K562 (cell line): ENCODE measurements at regions not wholly inside any gene's neighbourhood (a gene's known extent, or its start where the extent isn't known, plus 50 kb on each side); places are given as distances from the start of the nearest gene placed in this dataset.

Experiments used
- ATAC-seq: fragments of 200-7000 bp; cut with Tn5 transposase; 3 replicates; pipeline ENCODE4 v1.9.1; 2020; ENCODE audit warnings: moderate library complexity
- BruUV-seq: library from RNA; stranded (reverse); fragments of 400-500 nt; replicated peaks from 2 replicates; lab custom pipeline; 2021; lab: Mats Ljungman, UMichigan
- CTCF ChIA-PET: fragments of 300-600 bp; formaldehyde crosslinking; extraction: SDS; loops from one replicate; lab custom pipeline; 2021; ENCODE audit warnings: low intra/inter-chr PET ratio; lab: Yijun Ruan, JAX
- POLR2A ChIA-PET: fragments of 300-600, 350-650 bp; sonication (Branson Sonifier 250); formaldehyde crosslinking; extraction: SDS; loops from one replicate; lab custom pipeline; 2021; ENCODE audit warnings: antibody characterized with exemption, inconsistent platforms; lab: Yijun Ruan, JAX
- DNase-seq, 4 experiments: peaks; one replicate each; pipeline versions ENCODE4 v3.0.0 to v3.0.0-alpha.2; 2011 to 2018; ENCODE audit warnings: low spot score in 3 of 4, mixed read lengths in 3 of 4; ENCODE audit errors: extremely low read depth in 1 of 4
- FAIRE-seq: peaks from 2 replicates; lab custom pipeline; 2011; peaks lifted over from hg19 to GRCh38; lab: Jason Lieb, UNC
- H2AFZ ChIP-seq: 2 replicates; pipeline ENCODE4 v1.6.0; 2011; ENCODE audit warnings: low read depth, low read length, control low read depth, inconsistent platforms
- H3K27ac ChIP-seq: fragments of 200-600 bp; 3 replicates; pipeline ENCODE4 v1.8.0; 2011; ENCODE audit warnings: low read depth, mild to moderate bottlenecking, control low read depth, inconsistent platforms, low read length, moderate library complexity, mixed read lengths; ENCODE audit errors: extremely low read depth
- H3K27me3 ChIP-seq, 2 experiments: fragments of 300-600 bp in 1 of 2; 2 replicates in 1 of 2; 3 replicates in 1 of 2; pipeline versions ENCODE4 v1.6.0 to v1.8.0; 2011; ENCODE audit warnings: inconsistent platforms in 2 of 2, low read length in 2 of 2, mild to moderate bottlenecking in 1 of 2, mixed read lengths in 1 of 2, moderate library complexity in 1 of 2; ENCODE audit not compliant: control insufficient read depth in 2 of 2, insufficient read depth in 2 of 2
- H3K36me3 ChIP-seq: fragments of 300-600 bp; 3 replicates; pipeline ENCODE4 v1.8.0; 2011; ENCODE audit warnings: mild to moderate bottlenecking, low read length, inconsistent platforms; ENCODE audit not compliant: control insufficient read depth, insufficient read depth
- H3K4me1 ChIP-seq, 2 experiments: fragments of 200-600 bp in 1 of 2; replicated peaks in 1 of 2; 2 replicates in 1 of 2; 3 replicates in 1 of 2; pipeline versions ENCODE4 v1.5.1 to v1.8.0; 2011; ENCODE audit warnings: inconsistent platforms in 2 of 2, low read length in 2 of 2, mild to moderate bottlenecking in 1 of 2, mixed read lengths in 1 of 2, moderate library complexity in 1 of 2; ENCODE audit not compliant: control insufficient read depth in 2 of 2, insufficient read depth in 2 of 2
- H3K4me2 ChIP-seq: 2 replicates; pipeline ENCODE4 v1.6.1; 2011; ENCODE audit warnings: low read length, control low read depth, inconsistent platforms, mixed read lengths; ENCODE audit not compliant: insufficient read depth
- H3K4me3 ChIP-seq: fragments of 200-600 bp; sonication (generic), shearing (Covaris generic); 2 replicates; pipeline ENCODE4 v1.5.1; 2016; ENCODE audit warnings: control low read depth, inconsistent platforms
- H3K79me2 ChIP-seq: fragments of 200-600 bp; 3 replicates; pipeline ENCODE4 v1.8.0; 2011; ENCODE audit warnings: low read length, inconsistent platforms; ENCODE audit not compliant: control insufficient read depth, insufficient read depth
- H3K9ac ChIP-seq, 2 experiments: 2 replicates each; pipeline versions ENCODE4 v1.6.0 to v1.6.1; 2011; ENCODE audit warnings: low read depth in 2 of 2, low read length in 2 of 2, control low read depth in 1 of 2, inconsistent platforms in 1 of 2, mild to moderate bottlenecking in 1 of 2, mixed read lengths in 1 of 2; ENCODE audit not compliant: insufficient read depth in 1 of 2
- H3K9me1 ChIP-seq: one replicate; pipeline ENCODE4 v1.6.0; 2011; ENCODE audit warnings: inconsistent platforms, mild to moderate bottlenecking, low read length, moderate library complexity; ENCODE audit not compliant: control insufficient read depth, insufficient read depth
- H3K9me3 ChIP-seq: replicated peaks from 2 replicates; pipeline ENCODE4 v1.5.1; 2011; ENCODE audit warnings: low read depth, low read length, inconsistent platforms; ENCODE audit not compliant: control insufficient read depth, insufficient read depth
- H4K20me1 ChIP-seq: replicated peaks from 2 replicates; pipeline ENCODE4 v1.6.1; 2011; ENCODE audit warnings: low read length, inconsistent platforms, mixed read lengths; ENCODE audit not compliant: control insufficient read depth, insufficient read depth
- MAFK ChIP-seq: IDR thresholded peaks from 2 replicates; pipeline ENCODE4 v1.6.1; 2011; ENCODE audit warnings: low read length, improper control_type of control experiment
- PRMT5 ChIP-seq: sonication (generic); formaldehyde crosslinking; IDR thresholded peaks from 2 replicates; pipeline ENCODE4 v1.5.0; 2020; ENCODE audit warnings: missing genetic modification reagents
- ZNF507 ChIP-seq: conservative IDR thresholded peaks from 2 replicates; pipeline ENCODE4 v1.6.1; 2017; ENCODE audit warnings: missing genetic modification characterization, missing compliant biosample characterization
- WGBS: fragments of 100-300 bp; shearing (Covaris generic); methylation state at CpG from one replicate; pipeline ENCODE4 v1.1.6; 2016; ENCODE audit warnings: low coverage, mixed read lengths; ENCODE audit not compliant: insufficient coverage; ENCODE audit errors: missing lambda C conversion rate; 5-methylcytosine and 5-hydroxymethylcytosine counted together
- in situ Hi-C: fragments of 300-500 bp; cut with MboI; formaldehyde crosslinking; loops from 4 replicates; pipeline ENCODE4 v1.15.0; 2018; ENCODE audit warnings: inconsistent platforms, mixed read lengths
- intact Hi-C: fragments of 100-400 bp; cut with micrococcal nuclease; formaldehyde crosslinking; loops from 2 replicates; pipeline ENCODE4 v1.14.2; 2022
- TF ChIP-seq, protein P1 (sequence below), 2 experiments: IDR thresholded peaks in 1 of 2; conservative IDR thresholded peaks in 1 of 2; 2 replicates each; pipeline ENCODE4 v1.6.1; 2016; ENCODE audit warnings: low read depth in 2 of 2, mild to moderate bottlenecking in 1 of 2, missing compliant biosample characterization in 1 of 2, missing genetic modification characterization in 1 of 2, moderate library complexity in 1 of 2
- TF ChIP-seq, protein P2 (sequence below): fragments of 250-450 bp; sonication (Bioruptor Pico); IDR thresholded peaks from 2 replicates; pipeline ENCODE4 v1.8.0; 2022; ENCODE audit warnings: moderate library complexity, mild to moderate bottlenecking, inconsistent platforms

DNA sequence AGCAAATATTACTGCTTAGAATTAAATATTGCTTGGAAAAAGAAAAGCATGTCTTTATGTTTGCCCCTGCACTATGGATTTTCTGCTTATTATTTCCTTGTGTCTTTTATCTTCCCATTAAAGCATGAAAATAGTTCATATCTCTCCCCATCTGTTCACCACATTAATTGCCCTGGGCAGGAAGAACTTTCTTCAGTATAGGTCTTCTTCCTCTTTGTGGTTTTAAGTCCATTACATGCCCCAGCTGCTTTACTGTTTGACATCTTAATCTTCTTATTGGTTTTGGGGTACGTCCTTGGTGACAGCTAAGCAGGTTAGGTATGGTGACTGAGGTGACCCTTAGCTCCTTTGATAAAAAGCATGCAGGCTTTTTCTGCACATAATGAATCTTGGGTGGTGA is 157.3 kb downstream of the AASDH start (continued):
- TF ChIP-seq, protein P1, sequence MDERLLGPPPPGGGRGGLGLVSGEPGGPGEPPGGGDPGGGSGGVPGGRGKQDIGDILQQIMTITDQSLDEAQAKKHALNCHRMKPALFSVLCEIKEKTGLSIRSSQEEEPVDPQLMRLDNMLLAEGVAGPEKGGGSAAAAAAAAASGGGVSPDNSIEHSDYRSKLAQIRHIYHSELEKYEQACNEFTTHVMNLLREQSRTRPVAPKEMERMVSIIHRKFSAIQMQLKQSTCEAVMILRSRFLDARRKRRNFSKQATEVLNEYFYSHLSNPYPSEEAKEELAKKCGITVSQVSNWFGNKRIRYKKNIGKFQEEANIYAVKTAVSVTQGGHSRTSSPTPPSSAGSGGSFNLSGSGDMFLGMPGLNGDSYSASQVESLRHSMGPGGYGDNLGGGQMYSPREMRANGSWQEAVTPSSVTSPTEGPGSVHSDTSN (CRISPR knock-in tag; IDR thresholded peaks at IDR 0.05; ENCODE audit: low read depth): no peak
- TF ChIP-seq, protein P1 (tag; conservative IDR thresholded peaks at IDR 0.05; ENCODE audit: low read depth): no peak
- TF ChIP-seq PRMT5 (CRISPR knock-in tag): no peak

DNA sequence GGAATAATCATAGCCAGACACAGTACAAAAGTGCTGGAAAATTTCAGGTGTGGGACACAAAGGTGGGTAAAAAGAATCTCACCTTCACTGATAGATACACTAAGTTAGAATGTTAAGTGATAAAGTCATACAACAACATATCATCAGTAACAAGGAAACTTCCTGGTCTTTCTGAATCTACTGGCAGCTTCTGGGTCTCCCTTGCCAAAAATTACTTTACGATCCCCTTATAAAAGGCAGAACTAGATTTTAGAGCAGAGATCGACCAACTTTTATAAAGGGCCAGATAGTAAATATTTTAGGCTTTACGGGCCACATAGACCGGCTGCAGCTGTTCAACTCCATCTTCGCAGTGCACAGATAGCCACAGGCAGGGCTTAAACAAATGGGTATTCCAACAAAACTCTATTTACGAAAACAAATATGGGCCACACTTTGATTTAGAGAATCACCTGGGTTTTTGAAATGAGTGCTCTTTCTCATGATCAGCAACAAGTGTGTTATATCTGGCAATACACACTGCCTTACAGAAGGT is 159.9 kb downstream of the AASDH start:
- no peak overlapping the region for H3K4me2 ChIP-seq
- intact Hi-C loops (no loop called here), in situ Hi-C loops (no loop called here)
- WGBS: 0% methylated on average over 6 of the region's 6 CpGs
- no peaks in the 10 kb centered on the region for H4K20me1 ChIP-seq
- TF ChIP-seq, protein P2, sequence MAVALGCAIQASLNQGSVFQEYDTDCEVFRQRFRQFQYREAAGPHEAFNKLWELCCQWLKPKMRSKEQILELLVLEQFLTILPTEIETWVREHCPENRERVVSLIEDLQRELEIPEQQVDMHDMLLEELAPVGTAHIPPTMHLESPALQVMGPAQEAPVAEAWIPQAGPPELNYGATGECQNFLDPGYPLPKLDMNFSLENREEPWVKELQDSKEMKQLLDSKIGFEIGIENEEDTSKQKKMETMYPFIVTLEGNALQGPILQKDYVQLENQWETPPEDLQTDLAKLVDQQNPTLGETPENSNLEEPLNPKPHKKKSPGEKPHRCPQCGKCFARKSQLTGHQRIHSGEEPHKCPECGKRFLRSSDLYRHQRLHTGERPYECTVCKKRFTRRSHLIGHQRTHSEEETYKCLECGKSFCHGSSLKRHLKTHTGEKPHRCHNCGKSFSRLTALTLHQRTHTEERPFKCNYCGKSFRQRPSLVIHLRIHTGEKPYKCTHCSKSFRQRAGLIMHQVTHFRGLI (CRISPR knock-in tag): no peak
- no peak for TF ChIP-seq MAFK
- no peak for TF ChIP-seq ZNF507
- no peak overlapping the region for H2AFZ ChIP-seq
- H3K4me3 ChIP-seq: no peak overlapping the region
- DNase-seq (no peak), FAIRE-seq (no peak), ATAC-seq (no peak)
- H3K36me3 ChIP-seq: no peaks in the 10 kb centered on the region
- H3K79me2 ChIP-seq: no peaks in the 10 kb centered on the region
- H3K9ac ChIP-seq: no peak overlapping the region
- CTCF ChIA-PET: no interaction called here
- H3K9me1 ChIP-seq: no peaks in the 10 kb centered on the region
- H3K27ac ChIP-seq: no peak overlapping the region
- no TSS peak for BruUV-seq
- H3K4me1 ChIP-seq: no peaks in the 10 kb centered on the region
- H3K27me3 ChIP-seq: peaks cover 0 to 2% of the 10 kb centered on the region in 2 experiments; a peak in 2 of 5 replicates
- no peaks in the 10 kb centered on the region for H3K9me3 ChIP-seq
- POLR2A ChIA-PET: no interaction called here
